ENCODE measurements at regions not wholly inside any gene's neighbourhood (a gene's known extent, or its start where the extent isn't known, plus 50 kb on each side); places are given as distances from the start of the nearest gene placed in this dataset.

DNA sequence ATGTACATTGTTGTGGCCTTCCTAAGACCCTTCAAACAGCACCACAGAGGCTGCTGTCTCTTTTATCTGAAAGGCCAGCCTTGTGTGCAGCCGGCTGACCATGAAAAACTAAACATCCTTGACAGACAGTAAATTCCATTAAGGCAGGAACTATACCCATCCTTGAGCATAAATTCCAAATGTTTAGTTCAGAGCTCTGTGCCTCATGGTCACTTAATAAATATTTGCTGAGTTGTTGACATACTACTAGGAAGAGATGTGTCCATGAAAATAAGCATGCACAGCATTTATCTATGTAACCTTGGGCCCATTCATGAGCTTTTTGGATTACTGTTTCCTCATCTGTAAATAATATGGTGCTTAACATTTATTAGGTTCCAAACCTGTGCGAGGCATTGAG is 424.8 kb downstream of the HRH4 start:
- DNase-seq (ENCODE audit: low spot score): no peak

DNA sequence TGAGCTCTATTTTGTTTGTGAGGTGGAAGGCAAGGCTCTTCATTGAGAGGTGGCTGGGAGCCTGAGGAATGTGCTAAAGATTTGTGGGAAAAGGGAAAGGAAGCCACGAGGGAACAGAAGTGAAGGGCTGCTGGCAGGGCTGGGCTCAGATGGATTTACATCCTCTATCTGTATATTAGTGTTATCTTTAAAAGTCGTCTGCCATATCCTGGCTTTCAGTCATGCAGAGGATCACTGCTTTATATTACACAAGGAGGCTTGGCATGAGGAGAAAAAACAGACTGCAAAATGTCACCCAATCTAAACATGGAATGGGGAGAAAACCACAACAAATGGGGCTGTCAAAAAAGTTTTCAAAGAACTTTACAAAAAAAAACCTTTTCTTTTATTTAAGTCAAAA is 434.4 kb downstream of the HRH4 start:
- no peak for DNase-seq (ENCODE audit: low spot score)

DNA sequence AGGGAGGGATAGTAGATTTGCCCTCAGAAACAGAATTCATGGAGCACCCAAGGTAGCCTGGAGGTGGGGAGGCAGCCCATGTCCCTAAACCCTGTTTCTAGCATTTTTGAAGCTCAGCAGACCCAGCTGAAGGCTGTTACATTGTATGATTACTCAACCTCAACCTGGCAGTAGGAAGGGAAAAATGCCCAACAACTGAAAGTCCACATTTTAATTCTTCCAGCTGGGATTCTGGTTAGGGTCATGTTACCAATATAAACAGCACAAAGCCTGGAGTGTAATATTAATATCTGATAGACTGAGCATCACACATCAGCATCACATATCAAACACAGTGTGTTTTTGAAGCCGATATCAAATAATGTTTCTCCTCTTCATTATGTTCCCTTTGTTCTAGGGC is 437.0 kb downstream of the HRH4 start:
- no peak for DNase-seq (ENCODE audit: low spot score)

DNA sequence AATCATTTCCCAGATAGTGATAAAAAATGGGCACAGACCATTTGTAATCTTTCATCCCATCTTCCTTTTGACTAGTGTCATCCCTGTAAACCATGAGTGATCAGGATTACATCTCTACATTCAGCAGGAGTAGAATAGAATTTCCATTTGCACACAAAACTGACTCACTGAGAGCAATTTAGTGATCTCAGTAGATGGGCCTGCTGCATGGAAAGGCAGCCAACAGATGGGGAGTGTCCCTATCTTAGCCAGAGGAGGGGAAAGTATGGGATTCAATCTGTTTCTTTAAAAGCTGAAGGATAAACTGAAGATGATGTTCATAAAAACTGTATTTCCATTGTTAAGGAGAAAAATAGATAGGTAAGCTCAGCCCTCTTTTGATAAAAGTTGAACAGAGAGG is 441.7 kb downstream of the ZNF521 start:
- no peak for DNase-seq (ENCODE audit: low spot score)

DNA sequence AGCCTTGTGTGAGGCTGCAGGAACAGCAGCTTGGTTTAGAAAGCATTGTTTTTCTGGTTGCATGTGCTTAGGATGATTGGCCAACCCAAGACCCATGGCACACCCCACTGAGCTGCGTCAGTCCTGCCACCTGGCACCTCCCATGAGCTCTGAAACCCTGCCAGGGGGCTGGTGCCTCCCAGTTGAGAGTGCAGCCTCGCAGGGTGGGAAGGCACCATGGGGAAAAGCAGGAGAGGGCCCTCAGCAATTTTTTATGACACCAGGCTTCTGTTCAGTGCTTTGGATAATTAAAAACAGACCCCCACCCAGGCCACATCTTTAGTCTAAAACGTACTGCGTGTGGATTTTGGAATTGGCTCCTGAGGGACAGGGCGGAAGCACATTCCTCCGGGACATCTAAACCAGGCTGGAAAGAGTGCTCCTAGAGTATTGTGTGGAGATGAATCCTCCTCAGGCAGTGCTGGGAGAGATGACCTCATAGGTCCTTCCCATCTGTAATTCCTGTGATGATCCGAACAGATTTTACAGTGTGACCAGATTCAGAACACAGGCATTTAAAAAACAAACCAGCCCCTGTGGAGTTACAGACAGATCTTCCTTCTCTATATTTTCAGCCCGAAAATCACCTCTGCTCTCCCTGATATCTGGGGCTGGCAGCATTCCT is 438.3 kb downstream of the ZNF521 start:
- DNase-seq (ENCODE audit: low spot score): no peak

DNA sequence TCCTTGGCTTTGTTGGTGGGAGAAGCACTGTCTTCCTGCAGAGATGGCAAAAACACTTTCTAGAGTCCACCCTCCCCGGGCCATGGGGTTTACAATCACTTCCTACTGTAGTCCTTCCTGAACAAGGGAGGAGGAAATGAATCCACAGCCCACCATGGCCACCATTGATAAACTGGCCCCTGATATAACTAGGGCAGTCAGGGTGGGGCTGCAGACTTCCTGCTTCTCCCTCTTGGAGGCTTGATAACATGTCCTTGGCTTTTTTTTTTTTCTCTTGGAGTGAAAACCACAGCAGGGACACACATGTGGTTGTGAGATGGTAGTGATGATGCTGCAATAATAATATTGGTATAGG is 437.8 kb downstream of the ZNF521 start:
- DNase-seq (ENCODE audit: low spot score): no peak

DNA sequence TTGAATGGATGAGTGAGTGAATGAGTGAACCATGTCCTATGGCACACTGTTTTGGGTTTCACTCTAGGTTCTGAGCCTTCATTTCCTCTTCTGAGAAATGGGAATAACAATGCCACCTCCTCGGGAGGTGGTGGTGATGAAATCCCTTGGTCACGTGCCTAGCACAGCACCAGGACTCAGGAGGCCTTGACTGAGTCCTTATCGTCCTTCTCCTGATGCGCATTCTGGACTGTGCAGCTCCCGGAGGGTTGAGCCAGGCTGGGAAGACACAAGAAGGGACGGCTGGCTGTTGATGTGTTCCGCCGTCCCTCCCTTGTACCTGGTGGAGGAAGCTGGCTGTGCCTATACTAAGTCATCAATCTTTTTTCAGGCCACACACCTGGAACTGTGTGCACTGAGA is 437.3 kb downstream of the ZNF521 start:
- no peak for DNase-seq (ENCODE audit: low spot score)

DNA sequence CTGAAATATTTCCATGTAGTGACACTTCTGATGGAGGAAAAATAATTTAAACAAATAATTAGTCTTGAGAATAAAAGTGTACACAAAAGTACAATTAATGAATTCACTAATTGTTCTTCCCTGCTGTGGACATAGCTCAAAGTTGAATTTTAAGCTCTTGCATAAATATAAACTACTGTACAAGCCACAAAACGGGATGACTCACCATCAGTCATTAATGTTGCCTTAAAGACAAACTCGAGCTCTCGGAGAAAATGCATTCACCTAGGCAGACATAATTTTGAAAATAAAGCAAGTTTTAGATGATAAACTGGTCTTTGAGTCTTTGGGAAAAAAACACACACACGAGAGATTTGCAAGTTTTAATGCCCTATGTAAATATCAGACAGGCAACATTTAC is 436.4 kb downstream of the ZNF521 start:
- no peak for DNase-seq (ENCODE audit: low spot score)

DNA sequence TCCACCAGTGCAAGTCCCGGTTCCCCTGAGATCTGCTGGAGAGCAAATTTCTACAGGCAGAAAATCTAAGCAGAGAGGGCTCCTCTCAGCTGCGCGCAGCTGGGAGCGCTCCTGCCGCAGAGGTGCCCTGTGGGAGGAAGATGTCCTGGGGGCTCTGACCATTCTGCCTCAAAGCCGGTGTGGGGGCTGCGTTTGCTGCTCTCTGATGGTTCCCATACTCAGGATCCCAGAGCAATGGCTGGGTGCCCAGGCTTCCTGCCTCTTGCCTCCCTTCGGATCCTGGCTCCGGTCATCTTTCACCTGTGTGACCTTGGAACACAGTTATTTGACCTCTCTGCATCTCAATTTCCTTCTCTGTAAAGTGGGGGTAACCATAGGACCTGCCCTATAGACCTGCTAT is 434.2 kb downstream of the ZNF521 start:
- no peak for DNase-seq (ENCODE audit: low spot score)

DNA sequence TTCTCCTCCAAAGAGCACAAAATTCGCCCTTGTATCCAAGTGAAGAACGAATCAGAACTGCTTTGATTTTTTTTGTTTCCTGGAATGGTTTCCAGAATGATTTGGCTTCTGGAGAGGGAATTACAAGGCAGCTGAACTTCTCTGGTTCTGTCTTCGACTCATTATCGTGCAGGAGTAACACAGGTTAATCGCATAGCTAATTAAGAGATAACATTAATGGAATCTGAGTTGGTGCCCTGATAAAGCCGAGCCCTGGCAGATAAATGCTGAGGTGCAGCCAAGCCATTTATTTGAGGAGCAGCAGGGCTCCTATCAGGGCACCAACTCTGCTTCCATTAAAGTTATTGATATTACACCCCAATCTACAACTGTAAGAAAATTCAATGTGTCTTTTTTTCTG is 433.7 kb downstream of the ZNF521 start:
- no peak for DNase-seq (ENCODE audit: low spot score)

DNA sequence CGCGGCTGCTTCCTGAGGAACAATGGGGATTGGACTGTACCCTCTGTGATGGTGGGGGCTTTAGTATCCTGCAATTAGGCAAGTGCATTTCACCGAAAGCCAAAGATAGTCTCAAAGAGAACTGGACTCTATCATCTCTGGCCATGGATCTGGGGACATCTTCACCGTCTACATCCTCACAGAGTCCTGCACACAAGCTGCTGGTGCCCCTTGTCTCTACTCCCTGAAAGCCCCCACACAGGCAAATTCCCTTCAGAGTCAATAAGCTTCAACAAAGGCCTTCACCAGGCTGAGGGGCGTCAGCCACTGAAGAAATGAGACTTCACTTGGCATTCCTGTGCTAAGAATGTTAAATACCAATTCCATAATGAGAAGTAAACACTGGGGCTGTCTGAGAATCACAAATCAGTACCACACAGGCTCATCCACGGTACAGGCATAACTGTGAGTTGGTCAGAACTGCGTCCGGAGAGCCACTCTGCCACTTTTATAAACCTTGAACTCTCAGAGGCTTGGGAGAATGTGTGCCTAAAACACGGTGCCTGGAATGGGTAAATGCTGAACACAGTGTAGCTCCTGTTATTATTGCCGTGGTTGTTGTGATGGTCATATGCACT is 432.7 kb downstream of the ZNF521 start:
- no peak for DNase-seq (ENCODE audit: low spot score)

DNA sequence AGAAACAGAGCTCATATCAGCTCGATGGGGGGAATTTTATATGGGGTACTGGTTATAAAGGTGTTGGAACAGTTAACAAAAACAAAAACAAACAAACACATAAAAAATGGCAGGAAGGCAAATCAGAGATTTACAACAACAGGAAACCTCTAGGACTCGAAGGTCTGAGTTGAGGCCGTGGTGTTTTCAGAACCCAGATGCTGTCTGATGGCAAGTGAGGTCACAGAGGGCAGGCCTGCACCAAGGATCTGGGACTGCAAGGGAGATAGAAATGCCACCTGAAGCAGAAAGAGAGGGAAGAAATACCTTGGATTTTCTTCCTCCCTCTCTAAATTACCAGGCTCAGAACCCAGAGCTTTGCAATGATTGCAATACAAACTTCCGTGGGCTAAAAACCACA is 429.5 kb downstream of the ZNF521 start:
- no peak for DNase-seq (ENCODE audit: low spot score)

DNA sequence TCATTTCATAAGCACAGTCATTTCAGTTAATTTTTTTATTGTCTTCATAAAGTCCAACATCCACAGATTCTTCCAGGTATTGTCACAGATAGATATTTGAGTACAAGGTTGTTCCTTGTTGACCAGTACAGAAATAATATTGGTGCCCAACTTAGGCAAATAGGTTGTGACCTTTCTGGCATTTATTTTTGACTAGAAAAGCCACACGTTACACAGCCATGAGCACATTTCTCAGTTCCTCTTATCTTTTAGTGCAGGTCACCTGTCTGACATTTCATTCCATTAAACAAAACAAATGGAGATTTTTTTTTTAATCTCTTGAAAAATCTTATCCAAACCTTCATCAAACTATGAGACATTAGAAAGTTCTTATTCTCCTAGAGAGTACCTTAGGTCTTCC is 428.8 kb downstream of the ZNF521 start:
- DNase-seq (ENCODE audit: low spot score): peak; percentile 30

DNA sequence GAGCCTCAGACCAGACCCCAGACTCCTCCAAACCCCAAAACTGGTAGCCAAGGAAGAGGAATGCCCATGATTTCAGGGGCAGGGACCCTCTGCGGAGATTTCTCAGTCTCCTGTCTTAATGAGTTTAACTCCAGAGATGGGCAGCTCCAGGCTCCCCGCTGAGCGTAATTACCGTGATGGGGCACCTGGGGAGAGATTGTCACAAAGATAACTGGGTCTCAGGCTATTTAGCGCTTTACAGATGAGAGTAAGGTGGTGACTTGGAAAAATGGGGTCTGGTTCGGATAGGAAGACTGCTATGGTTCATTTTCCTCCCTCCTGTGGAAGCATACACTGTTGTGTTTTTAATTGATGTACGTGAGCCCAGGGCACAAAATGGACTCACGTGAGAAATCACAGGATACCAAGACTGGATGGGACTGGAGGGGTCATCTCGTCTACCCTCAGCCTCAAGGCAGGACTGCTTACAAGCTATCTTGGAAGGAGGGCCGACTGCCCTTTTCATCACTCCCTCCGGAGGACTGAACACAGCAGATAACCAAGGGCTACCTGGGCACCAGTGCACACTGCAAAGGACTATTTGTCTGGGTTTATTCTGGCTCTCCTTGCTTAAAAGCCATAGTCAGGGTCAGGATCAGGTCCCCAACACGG is 427.8 kb downstream of the ZNF521 start:
- DNase-seq (ENCODE audit: low spot score): no peak

DNA sequence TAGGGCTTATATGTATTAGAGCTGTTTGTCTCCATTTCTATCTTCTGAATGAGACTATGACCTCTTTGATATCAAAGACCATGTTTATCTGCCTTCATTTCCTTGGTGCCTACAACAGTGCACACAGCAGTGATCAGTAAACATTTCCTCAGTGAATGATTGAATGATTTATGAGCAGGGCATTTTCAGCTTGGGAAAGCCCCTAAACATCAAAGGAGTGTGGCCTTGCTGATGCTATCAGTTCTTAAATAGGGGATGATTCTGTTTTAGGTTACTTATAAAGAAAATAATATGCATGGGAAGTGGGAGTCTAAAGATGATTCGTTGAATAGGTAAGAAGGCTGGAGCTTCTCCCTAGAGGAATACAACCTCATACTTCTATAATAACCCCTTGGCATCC is 425.3 kb downstream of the ZNF521 start:
- DNase-seq (ENCODE audit: low spot score): no peak

DNA sequence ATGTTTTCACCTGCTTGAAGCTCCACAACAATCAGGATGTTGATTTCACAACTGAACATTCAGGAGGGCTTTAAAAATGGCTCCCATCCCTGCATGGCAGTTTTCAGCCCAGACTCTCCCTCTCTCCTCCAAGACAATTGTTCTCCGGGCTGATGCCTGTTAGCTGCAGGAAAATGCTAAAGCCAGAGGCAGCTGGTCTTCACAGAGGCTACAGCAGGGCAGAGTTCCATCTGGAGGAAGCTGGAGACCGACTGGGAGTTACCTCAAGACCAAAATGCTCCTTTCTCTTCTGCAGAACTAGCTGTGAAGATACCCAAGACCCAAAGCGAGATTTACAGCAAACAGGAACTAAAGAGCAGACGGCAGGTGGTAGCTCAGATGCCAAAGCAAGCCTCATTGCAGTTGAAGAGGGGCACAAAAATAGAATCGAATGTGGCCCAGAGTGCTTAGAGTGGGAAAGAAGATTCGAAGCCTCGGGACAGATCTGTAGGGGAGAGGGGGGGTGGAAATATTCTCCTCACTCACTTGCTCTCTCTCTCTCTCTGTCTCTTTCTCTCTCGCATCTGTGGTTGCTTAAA is 423.6 kb downstream of the ZNF521 start:
- peak; percentile 34 for DNase-seq (ENCODE audit: low spot score)

DNA sequence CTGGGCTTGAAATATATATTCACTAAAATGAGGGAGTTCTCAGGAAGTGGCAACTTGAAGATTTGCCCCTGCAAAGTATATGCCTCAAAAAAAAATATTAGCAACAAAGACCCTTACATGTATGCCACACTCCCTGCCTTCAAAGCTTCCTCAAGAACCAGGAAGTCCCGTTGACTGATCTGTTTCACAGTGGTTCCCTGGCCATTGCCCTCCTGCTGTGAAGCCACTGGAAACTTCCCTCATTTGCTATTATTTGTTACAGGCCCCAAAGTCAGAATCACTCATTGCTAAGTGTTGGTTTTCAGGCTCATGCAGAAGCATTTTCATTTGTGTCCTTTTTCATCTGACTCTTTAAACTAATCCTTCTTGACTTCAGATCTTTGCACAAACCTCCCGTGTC is 421.5 kb downstream of the ZNF521 start:
- DNase-seq (ENCODE audit: low spot score): no peak

DNA sequence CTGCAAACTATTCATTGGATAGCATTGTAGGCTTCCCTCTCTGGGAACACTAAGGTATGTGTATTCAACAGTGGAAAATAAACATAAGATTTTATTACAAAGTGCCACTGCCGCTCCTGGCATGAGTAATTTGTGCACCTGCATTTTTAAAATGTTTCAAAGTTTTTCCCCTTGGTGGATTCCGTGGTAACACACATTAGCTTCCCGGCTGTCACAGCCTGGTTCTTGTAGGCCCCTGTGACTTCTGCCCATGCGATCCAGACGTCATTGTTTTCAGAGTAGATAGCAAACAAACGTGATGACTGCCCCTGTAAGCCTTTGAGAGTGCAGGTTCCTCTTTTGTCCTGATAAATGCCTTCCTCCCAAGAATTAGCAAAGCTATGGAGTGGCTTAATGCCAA is 421.0 kb downstream of the ZNF521 start:
- no peak for DNase-seq (ENCODE audit: low spot score)

DNA sequence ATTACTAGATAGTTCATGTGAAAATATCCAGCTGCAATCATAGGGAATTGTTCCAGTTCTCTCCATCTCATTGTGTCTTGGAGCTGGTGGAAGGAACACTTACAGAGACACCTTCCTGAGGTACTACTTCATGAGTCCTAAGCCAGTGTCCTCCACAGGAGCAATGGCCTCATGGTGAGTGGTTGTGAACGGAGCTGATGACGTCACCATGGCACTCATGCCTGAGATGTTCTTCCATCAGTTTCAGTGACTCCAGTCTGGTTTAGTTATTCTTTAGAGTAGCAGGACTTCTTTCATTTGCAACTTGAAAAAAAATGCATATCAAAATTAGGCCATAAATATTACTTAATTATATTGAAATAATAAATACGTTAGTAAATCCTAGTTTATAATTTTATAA is 418.6 kb downstream of the ZNF521 start:
- no peak for DNase-seq (ENCODE audit: low spot score)

DNA sequence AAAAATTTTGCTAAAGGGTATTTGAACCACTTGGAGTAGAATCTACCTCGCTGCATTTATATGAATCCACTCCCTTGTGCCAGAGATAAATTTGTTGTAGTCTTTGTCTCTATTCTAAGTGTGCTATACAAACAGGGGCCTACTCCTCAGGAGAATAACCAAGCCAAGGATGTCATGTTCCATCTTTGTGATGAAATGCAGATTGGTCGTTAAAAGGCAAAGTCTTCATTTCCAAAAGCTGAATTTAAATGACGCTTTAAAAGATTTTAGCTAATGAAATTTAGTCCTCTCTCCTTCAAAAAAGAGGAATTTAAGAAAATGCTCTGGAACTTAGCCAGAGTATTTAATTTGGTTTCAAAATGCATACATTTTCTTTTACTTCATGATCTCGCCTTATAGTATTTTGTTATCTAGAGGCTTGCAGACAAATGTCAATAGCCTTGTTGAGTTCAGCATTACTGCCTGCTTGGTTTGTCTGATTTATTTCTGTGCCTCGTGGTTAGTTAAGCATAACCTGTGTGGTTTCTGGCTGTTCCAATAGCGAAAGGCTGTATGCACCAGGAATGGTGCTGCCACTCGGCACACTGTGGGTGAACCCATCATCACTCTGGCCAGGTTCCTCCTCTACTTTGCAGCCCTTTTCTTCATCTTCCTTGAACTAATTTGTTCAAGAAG is 417.6 kb downstream of the ZNF521 start:
- DNase-seq (ENCODE audit: low spot score): no peak

DNA sequence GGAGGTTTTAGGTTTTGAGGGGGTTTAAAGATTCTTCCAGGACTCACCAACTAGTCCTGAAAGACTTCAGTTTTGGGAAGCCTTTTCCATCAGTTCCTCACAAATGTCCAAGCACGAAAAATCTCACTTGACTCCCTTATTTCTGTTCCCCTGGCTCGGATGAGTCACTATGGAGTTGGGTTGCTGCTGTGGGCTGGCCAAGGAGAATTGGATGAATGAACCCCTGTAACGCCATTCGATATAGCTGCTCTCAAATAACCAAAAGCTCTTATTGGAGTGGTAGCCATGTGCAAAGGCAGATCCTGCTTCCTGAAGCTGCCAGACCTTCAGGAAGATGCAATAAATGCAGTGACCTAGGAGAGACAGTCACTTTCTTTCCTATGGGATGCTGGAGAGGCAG is 417.0 kb downstream of the ZNF521 start:
- DNase-seq (ENCODE audit: low spot score): no peak

DNA sequence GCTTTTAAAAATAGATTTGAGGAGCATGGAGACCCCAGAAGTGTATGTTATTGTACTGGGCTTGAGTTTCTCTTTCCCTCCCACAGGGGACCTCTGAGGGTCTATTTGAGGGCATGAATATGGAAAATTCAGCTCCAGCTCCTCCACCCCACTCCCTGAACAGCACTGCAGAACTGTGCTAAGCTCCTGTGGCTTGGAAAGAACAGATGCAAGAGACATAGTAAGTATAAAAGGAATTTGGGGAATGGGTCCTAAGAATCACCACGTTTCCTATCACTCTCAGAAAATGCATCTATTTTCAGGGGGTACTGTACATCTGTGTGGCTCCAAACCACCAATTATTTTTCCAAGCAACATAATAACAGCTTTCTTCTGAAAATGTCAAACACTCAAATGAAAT is 416.1 kb downstream of the ZNF521 start:
- DNase-seq (ENCODE audit: low spot score): no peak

DNA sequence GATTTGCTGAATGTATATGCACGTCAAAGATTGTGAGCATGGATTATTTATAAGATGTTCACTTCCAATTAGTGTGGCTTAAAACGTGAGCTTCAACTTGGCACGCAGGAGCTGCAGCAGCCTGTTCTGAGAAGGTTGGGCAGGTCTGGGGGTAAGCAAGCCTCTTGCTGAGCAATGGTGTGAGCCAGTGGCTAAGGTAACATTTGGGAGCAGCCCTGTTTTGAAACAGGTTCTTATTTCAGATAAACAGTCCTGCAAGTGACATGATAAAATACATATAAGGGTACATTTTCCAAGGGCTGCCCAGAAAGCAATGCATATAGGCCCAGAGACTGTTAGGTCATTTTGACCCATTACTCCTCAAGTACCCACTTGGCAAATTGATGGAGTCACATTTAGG is 415.3 kb downstream of the ZNF521 start:
- DNase-seq (ENCODE audit: low spot score): no peak
